Dendritic cell treated with granulocyte-macrophage colony-stimulating factor and Interleukin-4, amounts not matched to agents 40 ng/mL and 50 ng/mL, for 4 days (primary cell): ENCODE measurements at regions not wholly inside any gene's neighbourhood (a gene's known extent, or its start where the extent isn't known, plus 50 kb on each side); places are given as distances from the start of the nearest gene placed in this dataset.

Experiments used
- H3K27ac Mint-ChIP-seq: one replicate; pipeline ENCODE4 v1.8.0; 2022; ENCODE audit warnings: mild to moderate bottlenecking, mixed read lengths
- H3K27me3 Mint-ChIP-seq: one replicate; pipeline ENCODE4 v1.8.0; 2022; ENCODE audit warnings: mild to moderate bottlenecking, mixed read lengths
- H3K36me3 Mint-ChIP-seq: one replicate; pipeline ENCODE4 v1.8.0; 2022; ENCODE audit warnings: low read depth, mixed read lengths
- H3K4me1 Mint-ChIP-seq: one replicate; pipeline ENCODE4 v1.8.0; 2022; ENCODE audit warnings: low read depth, mixed read lengths
- H3K4me3 Mint-ChIP-seq: one replicate; pipeline ENCODE4 v1.8.0; 2022; ENCODE audit warnings: mild to moderate bottlenecking, moderate library complexity, mixed read lengths
- H3K9me3 Mint-ChIP-seq: one replicate; pipeline ENCODE4 v1.8.0; 2022; ENCODE audit warnings: mixed read lengths
- intact Hi-C: fragments of 100-400 bp; cut with micrococcal nuclease; formaldehyde crosslinking; loops from one replicate; pipeline ENCODE4 v1.15.0; 2022

GRCh38 chrX:43560247-43560946 is 95.7 kb upstream of the MAOA start:
- H3K9me3 Mint-ChIP-seq = no peaks in the 10 kb centered on the region
- peaks cover 20% of the 10 kb centered on the region for H3K4me1 Mint-ChIP-seq
- no peaks in the 10 kb centered on the region for H3K27me3 Mint-ChIP-seq
- H3K4me3 Mint-ChIP-seq = no peak overlapping the region
- intact Hi-C loops = loop anchor here (5.0 kb wide), 1 partner anchor 97 kb away; the partner anchor contains the start of gene MAOA
- H3K36me3 Mint-ChIP-seq = no peaks in the 10 kb centered on the region
- H3K27ac Mint-ChIP-seq = peak overlapping the region; percentile 54

GRCh38 chrX:43562372-43562771 is 93.7 kb upstream of the MAOA start:
- Mint-ChIP-seq H3K27me3 (no peaks in the 10 kb centered on the region), H3K36me3 (no peaks in the 10 kb centered on the region), H3K27ac (no peak overlapping the region), H3K4me1 (peaks cover 26% of the 10 kb centered on the region), H3K4me3 (no peak overlapping the region), H3K9me3 (no peaks in the 10 kb centered on the region)
- intact Hi-C loops = loop anchor here (5.0 kb wide), 1 partner anchor 95 kb away; the partner anchor contains the start of gene MAOA

GRCh38 chrX:43564953-43565352 is 91.1 kb upstream of the MAOA start:
- Mint-ChIP-seq H3K4me3 (no peak overlapping the region), H3K9me3 (no peaks in the 10 kb centered on the region), H3K27me3 (no peaks in the 10 kb centered on the region), H3K36me3 (no peaks in the 10 kb centered on the region), H3K4me1 (peaks cover 34% of the 10 kb centered on the region), H3K27ac (peak overlapping the region; percentile 39)
- intact Hi-C loops = loop anchor here (5.0 kb wide), 1 partner anchor 92 kb away; the partner anchor contains the start of gene MAOA

GRCh38 chrX:43566170-43566569 is 89.9 kb upstream of the MAOA start:
- Mint-ChIP-seq H3K36me3 (no peaks in the 10 kb centered on the region), H3K4me3 (no peak overlapping the region), H3K9me3 (no peaks in the 10 kb centered on the region), H3K4me1 (peaks cover 26% of the 10 kb centered on the region), H3K27ac (no peak overlapping the region), H3K27me3 (no peaks in the 10 kb centered on the region)
- intact Hi-C loops = no loop called here

- peaks cover 24% of the 10 kb centered on the region for H3K4me1 Mint-ChIP-seq
- intact Hi-C loops = no loop called here
- no peak overlapping the region for H3K4me3 Mint-ChIP-seq
Measured at GRCh38 chrX:43573441-43574015, 82.6 kb upstream of the MAOA start.

GRCh38 chrX:43580621-43581020 is 75.5 kb upstream of the MAOA start:
- Mint-ChIP-seq H3K9me3 (no peaks in the 10 kb centered on the region), H3K4me1 (peaks cover 13% of the 10 kb centered on the region), H3K4me3 (no peak overlapping the region), H3K27ac (no peak overlapping the region), H3K27me3 (no peaks in the 10 kb centered on the region), H3K36me3 (no peaks in the 10 kb centered on the region)
- intact Hi-C loops = no loop called here

More at GRCh38 chrX:43573441-43574015, 82.6 kb upstream of the MAOA start:
- Mint-ChIP-seq H3K27me3 (no peaks in the 10 kb centered on the region), H3K27ac (no peak overlapping the region), H3K36me3 (no peaks in the 10 kb centered on the region), H3K9me3 (no peaks in the 10 kb centered on the region)

GRCh38 chrX:43581167-43581566 is 74.9 kb upstream of the MAOA start:
- H3K36me3 Mint-ChIP-seq = no peaks in the 10 kb centered on the region
- H3K4me1 Mint-ChIP-seq = peaks cover 18% of the 10 kb centered on the region
- H3K27ac Mint-ChIP-seq = no peak overlapping the region
- intact Hi-C loops = no loop called here
- no peak overlapping the region for H3K4me3 Mint-ChIP-seq
- no peaks in the 10 kb centered on the region for H3K27me3 Mint-ChIP-seq
- no peaks in the 10 kb centered on the region for H3K9me3 Mint-ChIP-seq

- Mint-ChIP-seq H3K9me3 (no peaks in the 10 kb centered on the region), H3K27me3 (no peaks in the 10 kb centered on the region), H3K36me3 (no peaks in the 10 kb centered on the region), H3K27ac (no peak overlapping the region), H3K4me3 (no peak overlapping the region), H3K4me1 (peaks cover 10% of the 10 kb centered on the region)
- intact Hi-C loops = no loop called here
Measured at GRCh38 chrX:43581888-43582539, 74.1 kb upstream of the MAOA start.

- Mint-ChIP-seq H3K4me3 (no peak overlapping the region), H3K27me3 (no peaks in the 10 kb centered on the region), H3K9me3 (no peaks in the 10 kb centered on the region), H3K4me1 (peaks cover 9% of the 10 kb centered on the region), H3K36me3 (no peaks in the 10 kb centered on the region), H3K27ac (no peak overlapping the region)
- intact Hi-C loops = no loop called here
Measured at GRCh38 chrX:43582540-43582913, 73.6 kb upstream of the MAOA start.

GRCh38 chrX:43585922-43586321 is 70.2 kb upstream of the MAOA start:
- H3K27me3 Mint-ChIP-seq = no peaks in the 10 kb centered on the region
- peaks cover 9% of the 10 kb centered on the region for H3K4me1 Mint-ChIP-seq
- no peak overlapping the region for H3K4me3 Mint-ChIP-seq
- H3K27ac Mint-ChIP-seq = no peak overlapping the region
- H3K36me3 Mint-ChIP-seq = no peaks in the 10 kb centered on the region
- H3K9me3 Mint-ChIP-seq = no peaks in the 10 kb centered on the region
- intact Hi-C loops = no loop called here

- Mint-ChIP-seq H3K27me3 (no peaks in the 10 kb centered on the region), H3K9me3 (no peaks in the 10 kb centered on the region), H3K36me3 (no peaks in the 10 kb centered on the region), H3K4me3 (no peak overlapping the region), H3K4me1 (peaks cover 9% of the 10 kb centered on the region), H3K27ac (no peak overlapping the region)
- intact Hi-C loops = no loop called here
Measured at GRCh38 chrX:43586830-43587229, 69.3 kb upstream of the MAOA start.

- Mint-ChIP-seq H3K27me3 (no peaks in the 10 kb centered on the region), H3K4me1 (peaks cover 9% of the 10 kb centered on the region), H3K9me3 (no peaks in the 10 kb centered on the region), H3K36me3 (no peaks in the 10 kb centered on the region), H3K27ac (no peak overlapping the region), H3K4me3 (no peak overlapping the region)
- intact Hi-C loops = no loop called here
Measured at GRCh38 chrX:43589735-43590134, 66.4 kb upstream of the MAOA start.

GRCh38 chrX:43590150-43590549 is 65.9 kb upstream of the MAOA start:
- H3K4me3 Mint-ChIP-seq = no peak overlapping the region
- no peaks in the 10 kb centered on the region for H3K27me3 Mint-ChIP-seq
- H3K4me1 Mint-ChIP-seq = peaks cover 9% of the 10 kb centered on the region
- intact Hi-C loops = no loop called here
- no peaks in the 10 kb centered on the region for H3K36me3 Mint-ChIP-seq
- no peaks in the 10 kb centered on the region for H3K9me3 Mint-ChIP-seq
- no peak overlapping the region for H3K27ac Mint-ChIP-seq

- no peaks in the 10 kb centered on the region for H3K27me3 Mint-ChIP-seq
- intact Hi-C loops = no loop called here
- H3K9me3 Mint-ChIP-seq = no peaks in the 10 kb centered on the region
- H3K4me1 Mint-ChIP-seq = no peaks in the 10 kb centered on the region
- H3K36me3 Mint-ChIP-seq = no peaks in the 10 kb centered on the region
- H3K4me3 Mint-ChIP-seq = no peak overlapping the region
- no peak overlapping the region for H3K27ac Mint-ChIP-seq
Measured at GRCh38 chrX:43592597-43592996, 63.5 kb upstream of the MAOA start.
